CD4-positive, alpha-beta T cell treated with Interleukin-10 for 1 hour (primary cell): ENCODE measurements at regions not wholly inside any gene's neighbourhood (a gene's known extent, or its start where the extent isn't known, plus 50 kb on each side); places are given as distances from the start of the nearest gene placed in this dataset.

Source experiments
- DNase-seq: peaks from one replicate; pipeline ENCODE4 v3.0.0-alpha.2; 2020

DNA sequence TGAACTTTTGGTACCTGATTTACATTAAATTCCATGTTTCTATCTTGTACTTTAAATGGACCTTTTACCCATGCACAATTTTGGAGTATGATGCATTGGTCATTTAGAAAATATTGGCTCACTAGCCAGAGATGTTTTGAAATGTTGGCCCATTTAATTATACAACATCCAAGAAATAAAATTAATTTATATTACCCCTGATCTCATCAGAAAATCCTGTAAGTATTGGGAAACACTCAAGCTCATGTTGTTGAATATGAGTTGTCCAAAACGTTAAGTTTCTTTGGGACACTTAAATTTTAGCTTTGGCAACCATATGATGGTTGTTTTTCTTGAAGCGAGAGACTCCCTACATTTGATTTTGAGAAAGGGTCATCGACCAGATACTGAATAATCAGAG is 492.7 kb downstream of the RPS24 start:
- no peak for DNase-seq

DNA sequence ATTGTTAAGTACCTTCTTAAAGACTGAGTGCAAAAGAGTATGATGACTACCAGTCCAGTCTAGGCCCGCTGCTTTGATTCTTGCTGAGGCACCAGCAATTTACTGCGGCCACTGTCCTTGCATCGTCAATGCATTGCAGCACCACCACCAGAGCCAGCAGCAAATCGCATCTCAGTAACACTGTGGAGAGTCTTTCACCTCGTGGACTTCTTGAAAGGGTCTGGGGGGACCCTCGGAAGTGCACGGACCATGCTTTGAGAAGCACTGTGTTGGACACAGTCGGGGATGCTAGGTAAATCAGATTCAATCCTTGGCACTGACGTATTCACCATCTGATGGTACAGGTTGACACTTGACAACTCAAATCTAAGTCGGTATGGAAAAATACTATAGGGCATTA is 493.6 kb downstream of the RPS24 start:
- DNase-seq, result no peak

- no peak for DNase-seq
Measured at GRCh38 chr10:78528749-78529204, 495.1 kb downstream of the RPS24 start.

DNA sequence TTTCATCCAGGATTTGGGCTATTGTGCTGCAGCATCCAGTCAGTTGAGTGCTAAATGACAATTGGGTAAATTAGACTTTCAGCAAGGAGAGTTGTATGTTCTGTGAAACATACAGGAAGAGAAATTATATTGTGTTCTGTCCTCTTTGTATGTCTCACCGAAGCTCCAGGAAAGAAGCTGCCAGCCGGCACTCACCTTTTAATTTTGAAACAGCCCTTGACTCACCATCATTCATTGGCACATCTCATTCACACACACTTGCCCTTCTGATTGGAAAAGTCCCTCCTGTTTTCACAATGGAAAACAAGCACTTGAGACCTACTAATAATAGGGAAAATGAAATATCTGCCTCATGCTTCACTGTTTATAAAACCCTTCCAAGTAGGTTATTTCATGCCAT is 495.6 kb downstream of the RPS24 start:
- no peak for DNase-seq

GRCh38 chr10:78531088-78531487 is 497.4 kb downstream of the RPS24 start:
- DNase-seq, result no peak

- DNase-seq, result no peak
Measured at GRCh38 chr10:78532480-78533042, 498.9 kb downstream of the RPS24 start.

- no peak for DNase-seq
Measured at GRCh38 chr10:78533098-78533497, 499.4 kb downstream of the RPS24 start.

- no peak for DNase-seq
Measured at GRCh38 chr10:78533776-78534175, 500.1 kb downstream of the RPS24 start.

- DNase-seq, result no peak
Measured at GRCh38 chr10:78535716-78536218, 502.1 kb downstream of the RPS24 start.

DNA sequence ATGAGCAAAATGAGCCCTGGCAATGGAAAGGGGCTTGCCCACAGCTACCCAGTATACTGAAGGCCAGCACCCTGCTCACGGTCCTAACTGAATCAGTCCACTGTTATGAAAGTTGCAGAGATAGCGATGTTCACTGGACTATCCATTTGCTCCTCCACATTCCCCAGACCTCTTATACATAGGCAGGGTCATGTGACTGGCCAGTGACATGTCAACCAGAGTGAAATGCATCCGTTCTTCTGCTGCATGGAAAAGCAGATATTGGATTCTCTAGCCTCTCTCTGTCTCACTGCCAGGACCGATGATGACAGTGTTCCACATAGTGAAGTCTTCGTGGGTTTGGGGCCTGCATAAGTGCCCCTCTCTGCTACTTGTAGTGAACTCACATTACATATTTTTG is 503.4 kb downstream of the RPS24 start:
- no peak for DNase-seq

DNA sequence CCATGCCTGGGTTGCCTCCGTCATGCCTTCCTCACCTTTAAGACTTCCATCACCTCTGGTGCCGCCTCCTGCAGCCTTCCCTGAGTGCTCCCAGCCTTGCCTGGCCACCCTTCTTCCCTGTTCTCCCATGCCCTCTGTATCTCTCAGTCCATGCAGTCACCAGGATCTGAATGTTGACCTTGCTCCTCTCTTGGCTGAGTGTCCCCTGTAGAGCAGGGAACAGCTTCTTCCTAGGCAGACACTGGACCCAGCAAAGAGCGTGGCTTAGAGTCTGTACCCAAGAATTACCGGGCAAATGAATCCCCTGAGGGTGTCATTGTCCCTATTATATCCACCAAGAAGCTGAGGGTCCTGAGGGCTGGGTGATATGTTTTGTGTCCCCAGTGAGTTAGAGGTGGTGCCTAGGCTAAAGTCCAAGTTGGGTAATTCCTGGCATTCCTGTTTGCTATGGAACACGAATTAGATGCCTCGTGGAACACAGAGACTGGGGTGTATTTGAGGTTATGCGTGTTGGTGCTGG is 505.6 kb downstream of the RPS24 start:
- DNase-seq, result no peak

DNA sequence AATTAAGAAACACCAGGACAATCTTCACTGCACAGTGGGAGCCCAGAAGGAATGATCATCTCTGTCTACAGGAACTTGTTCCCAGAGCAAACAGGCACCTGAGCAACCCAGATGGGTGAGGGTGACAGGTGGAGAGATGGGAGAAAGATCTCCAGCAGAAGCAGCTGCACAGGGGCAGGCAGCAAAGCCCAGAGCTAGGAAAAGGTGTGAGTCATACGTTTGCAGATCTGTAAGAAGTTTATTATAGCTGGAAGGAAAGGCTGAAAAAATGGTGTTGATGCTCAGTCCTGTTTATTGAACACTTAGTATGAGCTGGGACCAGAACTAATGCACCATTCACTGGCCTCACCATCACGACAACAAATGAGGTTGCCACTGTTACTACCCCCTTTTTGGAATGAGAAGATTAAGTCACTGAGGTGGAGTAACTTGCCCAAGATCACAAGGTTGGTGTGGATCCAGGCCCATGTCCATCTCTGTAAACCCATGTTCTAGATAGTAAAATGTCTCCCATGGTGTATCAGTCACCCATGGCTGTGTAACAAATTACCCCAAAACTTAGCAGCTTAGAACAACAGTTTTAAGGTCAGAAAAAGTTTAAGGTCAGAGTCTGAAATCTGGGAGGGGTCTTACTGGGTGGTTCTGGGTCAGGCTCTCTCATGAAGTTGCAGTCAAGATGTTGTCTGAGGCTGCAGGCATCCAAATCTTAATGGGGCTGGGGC is 506.9 kb downstream of the RPS24 start:
- no peak for DNase-seq

DNA sequence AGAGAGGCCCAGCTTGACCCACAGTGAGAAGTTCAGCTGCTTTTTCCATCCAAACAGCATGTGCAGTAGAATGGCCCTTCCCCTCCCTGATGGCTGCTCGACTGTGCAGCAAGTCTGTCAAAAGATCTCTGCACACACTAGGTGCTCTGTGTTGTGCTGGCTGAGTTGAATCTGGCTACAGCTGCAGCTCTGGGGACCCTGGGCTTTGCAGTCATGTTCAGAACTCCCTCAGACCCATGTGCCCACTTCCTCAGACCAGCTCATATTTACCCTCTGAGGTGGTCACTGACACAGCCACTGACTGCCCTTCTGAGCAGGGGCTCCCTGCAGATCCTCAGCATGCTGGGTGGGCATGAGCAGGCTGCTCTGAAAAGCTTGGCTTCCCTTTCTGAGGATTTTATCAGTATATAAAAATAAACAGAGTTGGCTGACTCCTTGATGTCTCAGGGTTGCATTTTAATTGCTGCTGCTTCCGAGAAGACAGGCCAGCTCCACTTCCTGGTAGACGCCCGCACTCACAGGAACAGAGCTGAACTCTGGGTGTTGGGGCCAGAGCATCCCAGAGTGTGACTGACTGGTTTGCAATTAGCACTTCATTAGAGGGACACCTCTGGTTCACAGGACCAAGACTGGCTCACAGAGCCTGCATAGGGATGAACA is 507.9 kb downstream of the RPS24 start:
- no peak for DNase-seq

DNA sequence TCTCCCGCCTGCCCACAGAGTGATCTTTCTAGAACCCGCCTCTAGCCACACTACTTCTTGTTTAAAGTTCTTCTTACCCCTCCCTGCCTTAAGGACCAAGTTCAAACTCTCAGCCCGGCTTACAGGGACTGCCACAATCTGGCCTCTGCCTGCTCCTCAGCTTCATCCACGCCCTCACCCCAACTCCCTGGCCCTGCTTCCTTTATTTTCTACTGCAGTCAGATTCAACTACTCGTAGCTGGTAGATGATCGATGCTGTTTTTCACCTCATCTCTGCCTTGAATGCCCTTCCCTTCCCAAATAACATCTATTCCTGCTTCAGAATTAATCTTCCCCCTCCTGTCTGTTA is 508.5 kb downstream of the RPS24 start:
- DNase-seq, result no peak

DNA sequence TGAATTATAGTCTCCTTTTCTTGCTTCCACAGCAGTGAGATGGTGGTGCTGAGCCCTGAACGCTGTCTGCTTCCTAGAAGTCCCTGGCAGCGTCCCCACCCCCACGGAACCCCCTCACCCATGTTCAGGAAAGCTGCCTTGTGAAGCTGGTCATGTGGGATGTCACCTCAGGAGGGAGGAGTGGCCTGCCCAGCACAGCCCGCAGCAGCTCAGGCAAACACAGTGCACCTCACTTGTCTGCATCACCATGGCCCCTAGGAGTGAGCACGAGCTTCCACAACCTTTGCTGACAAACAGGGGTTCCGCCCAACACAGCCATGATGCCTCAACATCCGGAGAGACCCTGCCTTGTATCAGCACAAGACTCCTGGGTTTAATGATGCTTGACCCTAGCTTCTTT is 508.9 kb downstream of the RPS24 start:
- DNase-seq, result no peak

- DNase-seq, result no peak
Measured at GRCh38 chr10:78543031-78543748, 509.5 kb downstream of the RPS24 start.

DNA sequence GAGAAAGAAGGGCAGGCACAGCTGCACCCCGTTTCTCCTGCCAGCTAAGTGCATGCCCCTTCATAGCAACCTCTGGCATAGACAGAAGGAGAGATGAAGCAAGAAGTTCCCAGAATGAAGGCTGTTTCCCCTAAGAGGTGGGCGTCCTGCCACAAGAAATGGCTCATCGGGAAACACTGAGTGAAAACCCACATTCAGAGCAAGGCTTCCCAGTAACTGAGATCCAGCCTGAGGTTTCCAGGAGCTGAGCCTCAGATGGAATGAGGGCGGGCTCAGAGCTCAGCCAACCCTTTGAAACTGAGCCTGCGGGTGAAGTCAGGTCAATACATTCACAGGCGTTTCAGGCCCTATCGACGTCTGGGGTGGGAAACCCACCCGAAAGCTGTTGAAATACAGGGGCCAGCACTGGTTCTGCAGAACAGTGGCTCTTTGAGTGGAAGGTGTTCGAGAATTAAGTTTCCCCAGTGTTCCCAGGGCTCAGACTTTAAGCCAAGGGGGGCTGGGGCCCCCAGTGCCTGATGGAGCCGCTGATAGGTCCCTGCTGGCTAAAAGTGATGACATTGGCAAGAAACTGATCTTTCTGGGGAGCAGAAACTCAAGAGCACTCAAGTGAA is 510.2 kb downstream of the RPS24 start:
- DNase-seq, result no peak

- no peak for DNase-seq
Measured at GRCh38 chr10:78544423-78545090, 510.9 kb downstream of the RPS24 start.

- no peak for DNase-seq
Measured at GRCh38 chr10:78545756-78546155, 512.1 kb downstream of the RPS24 start.

GRCh38 chr10:78547397-78547796 is 513.7 kb downstream of the RPS24 start:
- no peak for DNase-seq

- DNase-seq, result no peak
Measured at GRCh38 chr10:78547905-78548304, 514.2 kb downstream of the RPS24 start.

- DNase-seq, result no peak
Measured at GRCh38 chr10:78548369-78548768, 514.7 kb downstream of the RPS24 start.
